Rectal smooth muscle tissue (tissue), 1 donor: ENCODE measurements at regions not wholly inside any gene's neighbourhood (a gene's known extent, or its start where the extent isn't known, plus 50 kb on each side); places are given as distances from the start of the nearest gene placed in this dataset.

ENCODE experiments used
- H3K27ac ChIP-seq: one replicate; pipeline ENCODE4 v1.7.0; 2013; ENCODE audit warnings: low read depth, low read length, inconsistent platforms
- H3K27me3 ChIP-seq: one replicate; pipeline ENCODE4 v1.7.0; 2013; ENCODE audit warnings: low read length; ENCODE audit not compliant: control insufficient read depth, insufficient read depth
- H3K36me3 ChIP-seq: one replicate; pipeline ENCODE4 v1.7.0; 2013; ENCODE audit warnings: low read length; ENCODE audit not compliant: control insufficient read depth, insufficient read depth
- H3K4me1 ChIP-seq: one replicate; pipeline ENCODE4 v1.7.0; 2013; ENCODE audit warnings: low read length; ENCODE audit not compliant: control insufficient read depth, insufficient read depth
- H3K4me3 ChIP-seq: one replicate; pipeline ENCODE4 v1.7.0; 2013; ENCODE audit warnings: low read length
- H3K9ac ChIP-seq: one replicate; pipeline ENCODE4 v1.7.0; 2013; ENCODE audit warnings: low read length

- Histone ChIP-seq H3K36me3 (no peaks in the 10 kb centered on the region), H3K4me1 (no peaks in the 10 kb centered on the region)
These were observed 52.2 kb downstream of the FAT3 start for GRCh38 chr11:92276773-92277172.

GRCh38 chr11:92277871-92278270 lies 53.3 kb downstream of the FAT3 start:
- Histone ChIP-seq H3K27ac (no peak overlapping the region), H3K36me3 (no peaks in the 10 kb centered on the region), H3K4me3 (no peak overlapping the region), H3K4me1 (no peaks in the 10 kb centered on the region), H3K9ac (no peak overlapping the region), H3K27me3 (no peaks in the 10 kb centered on the region)

More at GRCh38 chr11:92276773-92277172, 52.2 kb downstream of the FAT3 start:
- Histone ChIP-seq H3K27me3 (no peaks in the 10 kb centered on the region), H3K4me3 (no peak overlapping the region), H3K27ac (no peak overlapping the region), H3K9ac (no peak overlapping the region)

GRCh38 chr11:92278791-92279433 lies 54.3 kb downstream of the FAT3 start:
- Histone ChIP-seq H3K36me3 (no peaks in the 10 kb centered on the region), H3K9ac (no peak overlapping the region), H3K27me3 (no peaks in the 10 kb centered on the region), H3K4me3 (no peak overlapping the region), H3K27ac (no peak overlapping the region), H3K4me1 (no peaks in the 10 kb centered on the region)

GRCh38 chr11:92284107-92284506 lies 59.5 kb downstream of the FAT3 start:
- no peaks in the 10 kb centered on the region for H3K36me3 ChIP-seq
- H3K4me3 ChIP-seq = no peak overlapping the region
- no peak overlapping the region for H3K9ac ChIP-seq
- H3K27ac ChIP-seq = no peak overlapping the region
- H3K27me3 ChIP-seq = no peaks in the 10 kb centered on the region
- H3K4me1 ChIP-seq = no peaks in the 10 kb centered on the region

GRCh38 chr11:92284558-92284957 lies 59.9 kb downstream of the FAT3 start:
- Histone ChIP-seq H3K9ac (no peak overlapping the region), H3K4me1 (no peaks in the 10 kb centered on the region), H3K4me3 (no peak overlapping the region), H3K27ac (no peak overlapping the region), H3K36me3 (no peaks in the 10 kb centered on the region), H3K27me3 (no peaks in the 10 kb centered on the region)

- Histone ChIP-seq H3K4me3 (no peak overlapping the region), H3K27ac (no peak overlapping the region), H3K4me1 (no peaks in the 10 kb centered on the region), H3K9ac (no peak overlapping the region), H3K36me3 (no peaks in the 10 kb centered on the region), H3K27me3 (no peaks in the 10 kb centered on the region)
These were observed 61.2 kb downstream of the FAT3 start for GRCh38 chr11:92285776-92286175.

- Histone ChIP-seq H3K27ac (no peak overlapping the region), H3K27me3 (no peaks in the 10 kb centered on the region), H3K36me3 (no peaks in the 10 kb centered on the region), H3K4me1 (no peaks in the 10 kb centered on the region), H3K9ac (no peak overlapping the region), H3K4me3 (no peak overlapping the region)
These were observed 62.1 kb downstream of the FAT3 start for GRCh38 chr11:92286709-92287108.

- H3K27ac ChIP-seq = no peak overlapping the region
These were observed 70.8 kb downstream of the FAT3 start for GRCh38 chr11:92295175-92296137.

GRCh38 chr11:92296138-92296515 lies 71.5 kb downstream of the FAT3 start:
- H3K4me3 ChIP-seq = no peak overlapping the region
- H3K27me3 ChIP-seq = no peaks in the 10 kb centered on the region
- no peaks in the 10 kb centered on the region for H3K36me3 ChIP-seq
- no peak overlapping the region for H3K27ac ChIP-seq
- H3K9ac ChIP-seq = no peak overlapping the region
- no peaks in the 10 kb centered on the region for H3K4me1 ChIP-seq

More at GRCh38 chr11:92295175-92296137, 70.8 kb downstream of the FAT3 start:
- Histone ChIP-seq H3K36me3 (no peaks in the 10 kb centered on the region), H3K9ac (no peak overlapping the region), H3K4me3 (no peak overlapping the region), H3K27me3 (no peaks in the 10 kb centered on the region), H3K4me1 (no peaks in the 10 kb centered on the region)

- Histone ChIP-seq H3K4me3 (no peak overlapping the region), H3K27me3 (no peaks in the 10 kb centered on the region), H3K9ac (no peak overlapping the region), H3K36me3 (no peaks in the 10 kb centered on the region), H3K27ac (no peak overlapping the region), H3K4me1 (no peaks in the 10 kb centered on the region)
These were observed 73.2 kb downstream of the FAT3 start for GRCh38 chr11:92297567-92298553.

- H3K9ac ChIP-seq = no peak overlapping the region
- H3K4me3 ChIP-seq = no peak overlapping the region
- H3K36me3 ChIP-seq = no peaks in the 10 kb centered on the region
- H3K27ac ChIP-seq = no peak overlapping the region
- no peaks in the 10 kb centered on the region for H3K27me3 ChIP-seq
- no peaks in the 10 kb centered on the region for H3K4me1 ChIP-seq
These were observed 76.3 kb downstream of the FAT3 start for GRCh38 chr11:92300876-92301275.

- Histone ChIP-seq H3K27ac (no peak overlapping the region), H3K4me3 (no peak overlapping the region), H3K4me1 (no peaks in the 10 kb centered on the region), H3K9ac (no peak overlapping the region), H3K27me3 (no peaks in the 10 kb centered on the region), H3K36me3 (no peaks in the 10 kb centered on the region)
These were observed 78.2 kb downstream of the FAT3 start for GRCh38 chr11:92302770-92303169.
